Choroid plexus epithelial cell (primary cell): ENCODE measurements at regions not wholly inside any gene's neighbourhood (a gene's known extent, or its start where the extent isn't known, plus 50 kb on each side); places are given as distances from the start of the nearest gene placed in this dataset.

Experiments used
- DNase-seq: peaks from one replicate; pipeline ENCODE4 v3.0.0-alpha.2; 2010; ENCODE audit warnings: low read depth
- H3K4me3 ChIP-seq: 2 replicates; pipeline ENCODE4 v1.5.1; 2011; ENCODE audit warnings: low read depth, mild to moderate bottlenecking, control low read depth, low read length, moderate library complexity
- CTCF ChIP-seq: conservative IDR thresholded peaks from 2 replicates; pipeline ENCODE4 v1.5.1; 2011; ENCODE audit warnings: low read depth, mild to moderate bottlenecking, control low read depth, inconsistent platforms, low read length, moderate library complexity

- no peak for DNase-seq
- H3K4me3 ChIP-seq: no peak overlapping the region
- no peak for TF ChIP-seq CTCF
Observed at GRCh38 chr12:90831712-90832111, 123.3 kb downstream of the CCER1 start.

- no peak overlapping the region for H3K4me3 ChIP-seq
- no peak for TF ChIP-seq CTCF
- no peak for DNase-seq
Observed at GRCh38 chr12:90829044-90829443, 125.9 kb downstream of the CCER1 start.

- no peak overlapping the region for H3K4me3 ChIP-seq
- no peak for DNase-seq
- no peak for TF ChIP-seq CTCF
Observed at GRCh38 chr12:90828621-90829020, 126.4 kb downstream of the CCER1 start.

- H3K4me3 ChIP-seq: no peak overlapping the region
- DNase-seq: no peak
- no peak for TF ChIP-seq CTCF
Observed at GRCh38 chr12:90827567-90827966, 127.4 kb downstream of the CCER1 start.

- DNase-seq: no peak
- H3K4me3 ChIP-seq: no peak overlapping the region
- TF ChIP-seq CTCF: no peak
Observed at GRCh38 chr12:90826036-90826435, 128.9 kb downstream of the CCER1 start.

- no peak for DNase-seq
- TF ChIP-seq CTCF: no peak
- no peak overlapping the region for H3K4me3 ChIP-seq
Observed at GRCh38 chr12:90823859-90824258, 131.1 kb downstream of the CCER1 start.

- no peak for DNase-seq
- no peak for TF ChIP-seq CTCF
- no peak overlapping the region for H3K4me3 ChIP-seq
Observed at GRCh38 chr12:90819709-90820108, 135.3 kb downstream of the CCER1 start.
